HepG2 (cell line): ENCODE measurements at regions not wholly inside any gene's neighbourhood (a gene's known extent, or its start where the extent isn't known, plus 50 kb on each side); places are given as distances from the start of the nearest gene placed in this dataset.

Source experiments
- ATAC-seq: fragments of 200-7000 bp; cut with Tn5 transposase; 3 replicates; pipeline ENCODE4 v1.9.1; 2020; ENCODE audit warnings: mild to moderate bottlenecking, moderate library complexity
- BruUV-seq: library from RNA; stranded (reverse); fragments of 400-500 nt; replicated peaks from 2 replicates; lab custom pipeline; 2021; lab: Mats Ljungman, UMichigan
- CTCF ChIA-PET: fragments of 300-600 bp; formaldehyde crosslinking; extraction: SDS; loops from one replicate; lab custom pipeline; 2021; ENCODE audit warnings: low total read pairs, inconsistent platforms, low intra/inter-chr PET ratio; lab: Yijun Ruan, JAX
- POLR2A ChIA-PET: fragments of 350-600 bp; sonication (Branson Sonifier 250); formaldehyde crosslinking; loops from one replicate; lab custom pipeline; 2020; ENCODE audit warnings: antibody characterized with exemption, inconsistent platforms; lab: Yijun Ruan, JAX
- DNase-seq: peaks from one replicate; pipeline ENCODE4 v3.0.0-alpha.2; 2015; ENCODE audit warnings: low spot score
- FAIRE-seq: peaks from 3 replicates; lab custom pipeline; 2011; peaks lifted over from hg19 to GRCh38; lab: Jason Lieb, UNC
- H2AFZ ChIP-seq: one replicate; pipeline ENCODE4 v1.6.1; 2011; ENCODE audit warnings: low read length, inconsistent platforms
- H3K27ac ChIP-seq: fragments of 300-600 bp; 3 replicates; pipeline ENCODE4 v1.8.0; 2011; ENCODE audit warnings: mixed run types, mild to moderate bottlenecking, mixed read lengths, low read length, inconsistent platforms; ENCODE audit not compliant: insufficient read depth; ENCODE audit errors: extremely low read length
- H3K27me3 ChIP-seq, 2 experiments: fragments of 200-600 bp in 1 of 2; 2 replicates in 1 of 2; 3 replicates in 1 of 2; pipeline versions ENCODE4 v1.6.0 to v1.8.0; 2011; ENCODE audit warnings: low read length in 2 of 2, mild to moderate bottlenecking in 2 of 2, moderate library complexity in 2 of 2, inconsistent platforms in 1 of 2; ENCODE audit not compliant: insufficient read depth in 2 of 2, control insufficient read depth in 1 of 2
- H3K36me3 ChIP-seq, 2 experiments: fragments of 200-600 bp in 1 of 2; replicated peaks in 1 of 2; 2 replicates in 1 of 2; 3 replicates in 1 of 2; pipeline versions ENCODE4 v1.5.1 to v1.8.0; 2011; ENCODE audit warnings: low read length in 2 of 2, inconsistent platforms in 1 of 2; ENCODE audit not compliant: insufficient read depth in 2 of 2, control insufficient read depth in 1 of 2
- H3K4me1 ChIP-seq: 2 replicates; pipeline ENCODE4 v1.5.1; 2012; ENCODE audit warnings: low read length, inconsistent platforms; ENCODE audit not compliant: insufficient read depth
- H3K4me2 ChIP-seq: 2 replicates; pipeline ENCODE4 v1.6.0; 2011; ENCODE audit warnings: low read depth, low read length, inconsistent platforms
- H3K4me3 ChIP-seq, 3 experiments: fragments of 200-600 bp in 1 of 3; sonication (generic), shearing (Covaris generic) in 1 of 3; replicated peaks in 1 of 3; 2 replicates each; pipeline ENCODE4 v1.5.1; 2011 to 2016; ENCODE audit warnings: low read length in 3 of 3, inconsistent platforms in 2 of 3, low read depth in 2 of 3, mild to moderate bottlenecking in 2 of 3, control low read depth in 1 of 3, mixed read lengths in 1 of 3; ENCODE audit not compliant: insufficient read depth in 1 of 3
- H3K79me2 ChIP-seq: one replicate; pipeline ENCODE4 v1.6.1; 2011; ENCODE audit warnings: low read length, inconsistent platforms; ENCODE audit not compliant: insufficient read depth
- H3K9ac ChIP-seq: 2 replicates; pipeline ENCODE4 v1.6.0; 2011; ENCODE audit warnings: mild to moderate bottlenecking, low read depth, low read length, inconsistent platforms; ENCODE audit not compliant: insufficient read depth
- H3K9me3 ChIP-seq: 2 replicates; pipeline ENCODE4 v1.5.1; 2012; ENCODE audit warnings: mild to moderate bottlenecking, low read length
- H4K20me1 ChIP-seq: 2 replicates; pipeline ENCODE4 v1.6.0; 2011; ENCODE audit warnings: inconsistent platforms, mild to moderate bottlenecking, low read length, moderate library complexity; ENCODE audit not compliant: insufficient read depth
- ELF3 ChIP-seq: IDR thresholded peaks from 2 replicates; pipeline ENCODE4 v1.6.1; 2016; ENCODE audit warnings: missing genetic modification reagents, missing compliant biosample characterization
- FIP1L1 ChIP-seq: fragments of 200-400 bp; formaldehyde crosslinking; IDR thresholded peaks from 2 replicates; pipeline ENCODE4 v1.6.1; 2018; ENCODE audit warnings: low read depth, mild to moderate bottlenecking, low read length, moderate library complexity, borderline replicate concordance; ENCODE audit not compliant: insufficient read depth
- FOXP4 ChIP-seq: sonication (generic); formaldehyde crosslinking; IDR thresholded peaks from 2 replicates; pipeline ENCODE4 v1.4.0; 2020; ENCODE audit warnings: missing genetic modification reagents
- MTA3 ChIP-seq: sonication (generic); formaldehyde crosslinking; IDR thresholded peaks from 2 replicates; pipeline ENCODE4 v1.4.0; 2020; ENCODE audit warnings: missing genetic modification reagents
- MXI1 ChIP-seq: IDR thresholded peaks from 3 replicates; pipeline ENCODE4 v1.6.1; 2012; ENCODE audit warnings: low read depth, low read length, inconsistent platforms, borderline replicate concordance
- THYN1 ChIP-seq: sonication (generic); formaldehyde crosslinking; IDR thresholded peaks from 2 replicates; pipeline ENCODE4 v1.8.1; 2023; ENCODE audit warnings: low read depth, mild to moderate bottlenecking, moderate library complexity, missing genetic modification reagents, borderline replicate concordance
- ZNF44 ChIP-seq: sonication (generic); formaldehyde crosslinking; IDR thresholded peaks from 2 replicates; pipeline ENCODE4 v1.5.1; 2020; ENCODE audit warnings: mild to moderate bottlenecking, missing genetic modification reagents
- ZNF678 ChIP-seq: sonication (generic); formaldehyde crosslinking; IDR thresholded peaks from 2 replicates; pipeline ENCODE4 v1.4.0; 2020; ENCODE audit warnings: mild to moderate bottlenecking, missing genetic modification reagents
- ZNF776 ChIP-seq: sonication (generic); formaldehyde crosslinking; IDR thresholded peaks from 2 replicates; pipeline ENCODE4 v1.4.0; 2020; ENCODE audit warnings: mild to moderate bottlenecking, missing genetic modification reagents
- WGBS: methylation state at CpG from one replicate; pipeline ENCODE4 v1.1.6; 2017; ENCODE audit warnings: low lambda C conversion rate; 5-methylcytosine and 5-hydroxymethylcytosine counted together
- in situ Hi-C: cut with HindIII; loops from 2 replicates; pipeline ENCODE4 v1.10.0; 2017; ENCODE audit warnings: low pct_unique_long_range_greater_than_20kb; ENCODE audit not compliant: extremely low pct_ligation_motif_present
- intact Hi-C: fragments of 100-400 bp; cut with micrococcal nuclease; formaldehyde crosslinking; loops from one replicate; pipeline ENCODE4 v1.10.0; 2022; ENCODE audit not compliant: unreplicated experiment

- CTCF ChIA-PET = no interaction called here
- no TSS peak for BruUV-seq
- no peak for FAIRE-seq
Measured at GRCh38 chr5:39800042-39800601, 375.3 kb upstream of the DAB2 start.

More at GRCh38 chr5:39800042-39800601, 375.3 kb upstream of the DAB2 start:
- TF ChIP-seq MXI1 (no peak), ZNF44 (CRISPR knock-in tag) (no peak), THYN1 (CRISPR knock-in tag) (no peak), MTA3 (CRISPR knock-in tag) (no peak), ZNF678 (CRISPR knock-in tag) (no peak), ELF3 (CRISPR knock-in tag) (no peak), FIP1L1 (no peak), FOXP4 (CRISPR knock-in tag) (no peak), ZNF776 (CRISPR knock-in tag) (no peak)
- TF ChIP-seq, all 625 proteins: peak for 0
- H3K9ac ChIP-seq = no peak overlapping the region
- in situ Hi-C loops = no loop called here
- no peak overlapping the region for H3K4me2 ChIP-seq
- H3K9me3 ChIP-seq = no peaks in the 10 kb centered on the region
- H3K79me2 ChIP-seq = no peaks in the 10 kb centered on the region
- no peaks in the 10 kb centered on the region; a peak in 1 of 5 replicates for H3K27me3 ChIP-seq
- POLR2A ChIA-PET = no interaction called here
- DNase-seq = no peak
- no peak overlapping the region for H3K27ac ChIP-seq
- H2AFZ ChIP-seq = no peak overlapping the region
- intact Hi-C loops = no loop called here
- no peaks in the 10 kb centered on the region for H3K4me1 ChIP-seq
- H3K36me3 ChIP-seq = no peaks in the 10 kb centered on the region
- WGBS = 5% methylated on average over 3 of the region's 3 CpGs
- H4K20me1 ChIP-seq = no peaks in the 10 kb centered on the region
- H3K4me3 ChIP-seq = no peak overlapping the region
- no peak for ATAC-seq
